ENCODE measurements at regions not wholly inside any gene's neighbourhood (a gene's known extent, or its start where the extent isn't known, plus 50 kb on each side); places are given as distances from the start of the nearest gene placed in this dataset.

DNA sequence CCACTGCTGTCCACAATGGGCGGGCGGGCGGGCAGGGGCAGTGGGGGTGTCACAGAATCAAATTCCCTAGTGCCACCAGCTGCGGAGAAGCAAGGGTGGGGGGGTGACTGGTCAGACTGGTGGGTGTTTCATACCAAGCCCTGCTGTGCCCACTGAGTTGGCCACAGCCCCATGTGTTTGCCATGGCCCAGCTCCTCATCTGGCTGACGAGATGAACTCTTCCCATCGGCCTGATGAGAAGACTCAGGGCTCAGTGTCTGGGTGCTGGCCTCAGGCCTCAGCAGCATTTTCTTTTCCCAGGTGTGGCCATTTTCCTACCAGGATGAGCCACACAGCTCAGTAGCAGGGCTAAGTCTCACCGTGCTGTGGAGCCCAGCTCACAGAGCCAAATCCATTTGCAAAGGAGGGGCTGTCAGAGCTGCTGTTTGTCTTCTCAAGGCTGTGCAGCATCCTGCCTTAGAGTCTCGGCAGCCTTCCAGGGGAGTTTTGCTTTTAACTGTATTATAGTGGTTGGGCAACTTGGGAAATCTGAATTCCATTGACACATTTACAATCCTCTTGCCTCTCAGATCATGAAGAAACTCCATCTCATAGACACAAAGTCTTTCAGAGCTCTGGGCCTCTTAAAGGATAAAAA is 176.8 kb downstream of the ABHD5 start:
- no peak overlapping the region for H3K4me3 Mint-ChIP-seq
- no peak overlapping the region for H3K9ac ChIP-seq (ENCODE audit: extremely low read depth, low read length, poor library complexity, severe bottlenecking)
- no peak overlapping the region for H3K4me3 ChIP-seq (ENCODE audit: low read length)
- no peaks in the 10 kb centered on the region for H3K36me3 Mint-ChIP-seq (ENCODE audit: low read depth)
- peaks cover 11% of the 10 kb centered on the region for H3K27me3 ChIP-seq (ENCODE audit: control insufficient read depth, insufficient read depth, low read length, poor library complexity, severe bottlenecking)
- no peaks in the 10 kb centered on the region for H3K9me3 Mint-ChIP-seq
- 92 to 97% methylated on average over 3 to 8 of the region's 8 CpGs for WGBS, 2 experiments (ENCODE audit: insufficient coverage in 1 of 2, insufficient read length in 1 of 2)
- peak; percentile 33 for DNase-seq
- H3K27ac Mint-ChIP-seq = no peak overlapping the region
- H3K4me1 ChIP-seq (ENCODE audit: control insufficient read depth, insufficient read depth, low read length) = no peaks in the 10 kb centered on the region
- no peaks in the 10 kb centered on the region for H3K36me3 ChIP-seq (ENCODE audit: control insufficient read depth, insufficient read depth, low read length)
- TF ChIP-seq, protein P1, sequence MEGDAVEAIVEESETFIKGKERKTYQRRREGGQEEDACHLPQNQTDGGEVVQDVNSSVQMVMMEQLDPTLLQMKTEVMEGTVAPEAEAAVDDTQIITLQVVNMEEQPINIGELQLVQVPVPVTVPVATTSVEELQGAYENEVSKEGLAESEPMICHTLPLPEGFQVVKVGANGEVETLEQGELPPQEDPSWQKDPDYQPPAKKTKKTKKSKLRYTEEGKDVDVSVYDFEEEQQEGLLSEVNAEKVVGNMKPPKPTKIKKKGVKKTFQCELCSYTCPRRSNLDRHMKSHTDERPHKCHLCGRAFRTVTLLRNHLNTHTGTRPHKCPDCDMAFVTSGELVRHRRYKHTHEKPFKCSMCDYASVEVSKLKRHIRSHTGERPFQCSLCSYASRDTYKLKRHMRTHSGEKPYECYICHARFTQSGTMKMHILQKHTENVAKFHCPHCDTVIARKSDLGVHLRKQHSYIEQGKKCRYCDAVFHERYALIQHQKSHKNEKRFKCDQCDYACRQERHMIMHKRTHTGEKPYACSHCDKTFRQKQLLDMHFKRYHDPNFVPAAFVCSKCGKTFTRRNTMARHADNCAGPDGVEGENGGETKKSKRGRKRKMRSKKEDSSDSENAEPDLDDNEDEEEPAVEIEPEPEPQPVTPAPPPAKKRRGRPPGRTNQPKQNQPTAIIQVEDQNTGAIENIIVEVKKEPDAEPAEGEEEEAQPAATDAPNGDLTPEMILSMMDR (conservative IDR thresholded peaks at IDR 0.05) = no peak
- H3K4me1 Mint-ChIP-seq = peaks cover 26% of the 10 kb centered on the region
- H3K27ac ChIP-seq (ENCODE audit: low read depth, low read length) = no peak overlapping the region
- no peaks in the 10 kb centered on the region for H3K9me3 ChIP-seq (ENCODE audit: control insufficient read depth, low read length)
- peaks cover 48% of the 10 kb centered on the region for H3K27me3 Mint-ChIP-seq (ENCODE audit: insufficient read depth)

DNA sequence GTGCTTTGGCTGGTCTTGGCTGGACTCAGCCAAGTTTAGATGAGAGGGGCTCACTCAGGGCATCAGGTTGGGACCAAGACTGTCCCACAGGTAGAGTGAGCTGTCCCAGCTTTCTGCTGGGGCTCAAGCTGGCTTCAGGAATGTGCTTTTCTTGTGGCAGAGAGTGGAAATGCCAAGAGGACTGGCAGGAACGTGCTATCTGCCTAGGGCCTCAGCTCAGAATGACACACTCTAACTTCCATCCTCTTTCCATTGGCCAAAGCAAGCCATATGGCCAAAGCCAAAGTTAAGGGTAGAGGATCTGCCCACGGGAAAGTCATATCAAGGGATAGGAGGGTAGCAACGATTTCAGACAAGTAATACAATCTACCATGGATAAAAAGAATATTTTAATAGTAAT is 178.8 kb downstream of the ABHD5 start:
- no peaks in the 10 kb centered on the region for H3K9me3 Mint-ChIP-seq
- no peak overlapping the region for H3K9ac ChIP-seq (ENCODE audit: extremely low read depth, low read length, poor library complexity, severe bottlenecking)
- peaks cover 20% of the 10 kb centered on the region for H3K4me1 Mint-ChIP-seq
- TF ChIP-seq, protein P1 (conservative IDR thresholded peaks at IDR 0.05) = no peak
- no peak overlapping the region for H3K27ac ChIP-seq (ENCODE audit: low read depth, low read length)
- 60 to 87% methylated on average over 1 to 3 of the region's 3 CpGs for WGBS, 2 experiments (ENCODE audit: insufficient coverage in 1 of 2, insufficient read length in 1 of 2)
- H3K4me3 Mint-ChIP-seq = no peak overlapping the region
- H3K27me3 Mint-ChIP-seq (ENCODE audit: insufficient read depth) = peaks cover 33% of the 10 kb centered on the region
- H3K27me3 ChIP-seq (ENCODE audit: control insufficient read depth, insufficient read depth, low read length, poor library complexity, severe bottlenecking) = peaks cover 2% of the 10 kb centered on the region
- H3K27ac Mint-ChIP-seq = no peak overlapping the region
- no peak overlapping the region for H3K4me3 ChIP-seq (ENCODE audit: low read length)
- no peaks in the 10 kb centered on the region for H3K4me1 ChIP-seq (ENCODE audit: control insufficient read depth, insufficient read depth, low read length)
- no peaks in the 10 kb centered on the region for H3K36me3 Mint-ChIP-seq (ENCODE audit: low read depth)
- H3K36me3 ChIP-seq (ENCODE audit: control insufficient read depth, insufficient read depth, low read length) = no peaks in the 10 kb centered on the region
- peak; percentile 37 for DNase-seq
- H3K9me3 ChIP-seq (ENCODE audit: control insufficient read depth, low read length) = no peaks in the 10 kb centered on the region

DNA sequence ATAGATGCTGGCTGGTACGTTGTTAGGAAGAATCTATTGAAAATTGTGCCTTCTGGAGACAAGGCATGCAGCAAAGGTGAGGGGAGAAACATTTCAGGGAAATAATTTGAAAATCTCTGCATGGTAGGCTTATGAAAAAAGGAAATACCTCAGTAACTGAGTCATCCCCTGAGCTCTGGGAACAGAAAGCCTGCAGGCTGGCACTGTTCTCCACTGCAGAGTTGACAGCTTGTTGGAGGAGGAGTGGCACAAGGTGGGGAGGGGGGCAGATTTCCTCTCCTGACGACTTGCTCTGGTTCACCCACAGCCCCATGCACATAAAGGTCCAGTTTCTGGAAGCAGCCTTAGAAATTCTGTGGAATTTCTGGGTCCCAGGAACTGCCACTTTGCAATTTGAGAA is 179.4 kb downstream of the ABHD5 start:
- Mint-ChIP-seq H3K9me3 (no peaks in the 10 kb centered on the region), H3K4me1 (peaks cover 20% of the 10 kb centered on the region), H3K27me3 (ENCODE audit: insufficient read depth) (peaks cover 26% of the 10 kb centered on the region), H3K27ac (no peak overlapping the region), H3K36me3 (ENCODE audit: low read depth) (no peaks in the 10 kb centered on the region), H3K4me3 (no peak overlapping the region)
- H3K4me1 ChIP-seq (ENCODE audit: control insufficient read depth, insufficient read depth, low read length) = no peaks in the 10 kb centered on the region
- H3K9me3 ChIP-seq (ENCODE audit: control insufficient read depth, low read length) = no peaks in the 10 kb centered on the region
- no peak overlapping the region for H3K27ac ChIP-seq (ENCODE audit: low read depth, low read length)
- no peak overlapping the region for H3K4me3 ChIP-seq (ENCODE audit: low read length)
- no peaks in the 10 kb centered on the region for H3K27me3 ChIP-seq (ENCODE audit: control insufficient read depth, insufficient read depth, low read length, poor library complexity, severe bottlenecking)
- 50 to 62% methylated on average over 2 of the region's 2 CpGs for WGBS, 2 experiments (ENCODE audit: insufficient coverage in 1 of 2, insufficient read length in 1 of 2)
- H3K9ac ChIP-seq (ENCODE audit: extremely low read depth, low read length, poor library complexity, severe bottlenecking) = no peak overlapping the region
- TF ChIP-seq, protein P1 (conservative IDR thresholded peaks at IDR 0.05) = no peak
- no peaks in the 10 kb centered on the region for H3K36me3 ChIP-seq (ENCODE audit: control insufficient read depth, insufficient read depth, low read length)
- peak; percentile 70 for DNase-seq
